GM18868 (cell line): ENCODE measurements at regions not wholly inside any gene's neighbourhood (a gene's known extent, or its start where the extent isn't known, plus 50 kb on each side); places are given as distances from the start of the nearest gene placed in this dataset.
"Not testable (repeated sequence)": the region's sequence is repeated elsewhere in the genome, so short reads cannot be mapped to it uniquely, and the experiment has no call there.

Experiments used
- ATAC-seq: cut with Tn5 transposase; IDR thresholded peaks from one replicate; pipeline ENCODE4 v1.9.1; 2021; ENCODE audit warnings: mild to moderate bottlenecking, moderate library complexity; ENCODE audit not compliant: unreplicated experiment

DNA sequence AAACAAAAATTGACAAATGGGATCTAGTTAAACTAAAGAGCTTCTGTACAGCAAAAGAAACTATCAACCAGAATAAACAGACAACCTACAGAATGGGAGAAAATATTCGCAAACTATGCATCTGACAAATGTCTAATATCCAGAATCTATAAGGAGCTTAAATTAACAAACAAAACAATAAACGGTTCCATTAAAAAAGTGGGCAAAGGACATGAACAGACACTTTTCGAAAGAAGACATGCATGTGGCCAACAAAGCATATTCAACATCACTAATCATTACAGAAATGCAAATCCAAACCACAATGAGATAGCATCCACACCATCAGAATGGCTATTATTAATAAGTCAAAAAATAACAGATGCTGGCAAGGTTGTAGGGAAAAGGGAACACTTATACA, 50.5 kb upstream of the MED13L start:
- not testable (repeated sequence) for ATAC-seq

DNA sequence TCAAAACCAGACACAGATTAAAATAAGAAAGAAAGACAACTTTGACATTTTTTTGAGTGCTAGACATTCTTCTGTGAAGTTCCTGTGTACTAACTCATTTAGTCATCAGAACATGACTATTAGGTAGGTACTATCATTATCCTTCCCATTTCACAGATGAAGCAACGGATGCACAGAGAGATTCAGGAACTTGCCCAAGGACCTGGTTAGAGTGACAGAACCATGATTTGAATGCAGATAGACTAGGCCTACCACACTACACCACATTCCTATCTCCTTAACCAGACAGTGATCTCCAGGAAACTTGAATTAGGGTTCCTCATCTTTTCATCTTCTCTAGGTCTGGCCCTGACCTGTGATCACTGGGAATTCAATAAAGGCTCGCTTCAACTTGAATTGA, 54.4 kb upstream of the MED13L start:
- no peak for ATAC-seq

DNA sequence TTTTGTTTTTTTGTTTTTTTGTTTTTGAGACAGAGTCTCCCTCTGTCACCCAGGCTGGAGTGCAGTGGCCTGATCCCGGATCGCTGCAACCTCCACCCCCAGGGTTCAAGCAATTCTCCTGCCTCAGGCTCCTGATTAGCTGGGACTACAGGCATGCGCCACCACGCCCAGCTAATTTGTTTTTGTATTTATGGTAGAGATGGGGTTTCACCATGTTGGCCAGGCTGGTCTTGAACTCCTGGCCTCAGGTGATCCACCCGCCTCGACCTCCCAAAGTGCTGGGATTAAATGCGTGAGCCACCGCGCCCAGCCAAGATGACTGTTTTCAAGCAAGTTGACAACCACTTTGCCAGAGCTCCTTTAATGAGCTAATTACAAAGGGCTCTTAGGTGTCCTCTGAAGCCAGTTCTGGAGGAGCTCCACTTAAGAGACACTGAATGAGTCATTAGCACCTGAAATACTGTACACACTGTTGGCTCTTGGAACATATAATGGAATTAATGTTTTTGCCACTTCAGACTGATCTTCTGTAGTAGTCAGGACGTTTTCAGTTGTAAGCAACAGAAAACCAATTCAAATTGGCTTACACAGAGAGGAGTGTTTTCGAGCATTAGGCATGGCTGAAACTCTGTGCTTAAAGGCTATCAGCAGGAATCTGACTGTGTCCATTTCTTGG, 55.4 kb upstream of the MED13L start:
- no peak for ATAC-seq

DNA sequence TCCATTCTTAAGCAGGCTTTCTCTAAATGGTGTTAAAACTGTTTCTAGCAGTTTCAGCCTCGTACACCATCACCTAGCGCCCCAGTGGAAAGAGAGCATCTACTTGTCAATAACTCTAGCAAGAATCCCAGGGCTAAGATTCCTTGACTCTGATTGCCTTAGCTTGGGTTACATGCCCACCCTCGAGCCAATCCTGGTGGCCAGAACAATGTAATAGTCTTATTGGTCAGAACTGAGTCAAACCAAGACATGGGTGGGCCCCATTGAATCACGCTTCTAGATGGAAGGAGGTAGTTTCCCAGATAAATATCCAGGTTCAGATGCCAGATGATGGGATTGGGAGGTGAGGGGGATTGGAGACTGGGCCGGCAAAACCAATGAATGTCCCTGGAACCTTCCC, 55.9 kb upstream of the MED13L start:
- ATAC-seq, result no peak

DNA sequence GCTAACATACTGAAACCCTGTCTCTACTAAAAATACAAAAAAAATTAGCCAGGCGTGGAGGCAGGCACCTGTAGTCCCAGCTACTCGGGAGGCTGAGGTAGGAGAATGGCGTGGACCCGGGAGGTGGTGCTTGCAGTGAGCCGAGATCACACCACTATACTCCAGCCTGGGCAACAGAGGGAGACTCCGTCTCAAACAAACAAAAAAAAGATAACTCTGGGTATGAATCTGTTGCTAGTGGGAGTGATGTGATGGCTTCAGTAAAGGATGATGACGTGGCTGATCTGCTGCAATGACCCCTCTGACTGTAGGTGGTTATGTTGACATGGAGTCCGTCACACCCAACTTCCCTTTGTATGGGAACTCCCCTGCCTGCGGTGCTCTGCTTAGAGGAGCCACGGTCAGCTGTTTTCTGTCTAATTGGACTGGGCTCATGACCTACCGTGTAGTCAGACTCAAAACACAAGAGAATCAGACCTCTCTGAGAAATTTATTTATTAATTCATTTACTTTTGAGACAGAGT, 59.1 kb upstream of the MED13L start:
- peak; percentile 88 for ATAC-seq

DNA sequence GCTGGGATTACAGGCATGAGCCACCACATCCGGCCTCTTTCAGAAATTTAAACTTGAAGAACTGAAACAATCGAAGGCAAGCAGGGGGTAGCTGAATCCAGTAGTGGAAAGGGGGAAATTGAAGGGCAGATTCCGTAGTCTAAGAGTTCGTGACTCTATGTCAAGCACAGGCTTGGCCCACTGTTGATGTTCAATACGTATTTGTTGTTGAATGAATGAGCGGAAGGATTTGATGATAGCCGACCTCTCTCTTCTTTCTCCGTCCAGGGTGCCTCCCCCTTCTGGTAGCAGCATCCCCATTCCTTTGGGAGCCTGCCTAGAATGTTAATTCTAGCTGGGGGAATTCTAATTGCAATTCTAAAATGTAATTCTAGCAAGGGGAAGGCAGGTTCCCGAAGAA, 59.8 kb upstream of the MED13L start:
- no peak for ATAC-seq

DNA sequence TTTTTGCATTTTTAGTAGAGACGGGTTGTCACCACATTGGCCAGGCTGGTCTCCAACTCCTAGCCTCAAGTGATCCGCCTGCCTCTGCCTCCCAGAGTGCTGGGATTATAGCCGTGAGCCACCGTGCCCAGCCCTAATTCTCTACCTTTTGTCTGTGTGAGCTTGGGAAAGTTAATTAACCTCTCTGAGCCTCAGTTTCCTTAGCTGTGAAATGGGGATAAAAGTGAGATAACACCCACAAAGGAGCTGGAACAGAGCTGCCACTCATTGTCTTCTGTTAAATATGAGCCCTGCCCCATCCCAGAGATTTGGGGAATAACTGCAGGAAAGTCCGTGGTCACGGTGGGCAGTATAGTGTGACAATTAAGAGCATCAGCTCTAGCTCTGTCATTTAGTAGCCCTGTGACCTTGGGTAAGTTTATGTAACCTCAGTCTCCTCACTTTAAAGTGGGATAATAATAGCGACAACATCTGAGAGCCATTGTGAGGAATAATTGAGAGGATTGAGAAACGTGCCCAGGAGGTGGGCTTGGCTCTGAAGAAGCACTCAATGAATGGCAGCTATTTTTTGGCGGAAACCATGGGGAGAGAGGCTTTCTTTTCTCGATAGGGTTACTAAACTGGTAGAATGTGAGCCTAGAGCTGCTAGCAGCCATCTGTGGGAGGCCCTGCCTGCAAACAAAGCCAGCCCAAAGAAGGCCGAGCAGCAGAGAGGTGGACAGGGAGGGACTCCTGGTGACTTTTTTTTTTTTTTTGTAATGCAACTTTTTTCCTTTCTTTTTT, 60.8 kb upstream of the MED13L start:
- ATAC-seq, result no peak

DNA sequence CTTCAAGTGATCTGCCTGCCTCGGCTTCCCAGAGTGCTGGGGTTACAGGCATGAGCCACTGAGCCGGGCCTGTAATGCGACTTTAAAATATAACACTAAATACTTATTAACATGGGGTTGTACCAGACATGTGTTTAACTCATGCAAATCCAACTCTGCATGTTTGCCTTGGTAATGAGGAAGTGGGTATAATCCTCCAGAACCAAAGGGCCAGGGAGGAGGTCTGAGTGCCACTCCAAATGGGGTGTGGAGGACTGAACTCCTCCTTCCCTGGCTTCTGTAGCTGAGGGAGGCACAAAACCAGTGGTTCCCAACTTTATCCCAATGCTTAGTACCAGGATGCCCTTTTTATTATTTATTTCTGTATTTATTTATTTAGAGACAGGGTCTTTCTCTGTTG, 61.6 kb upstream of the MED13L start:
- ATAC-seq, result no peak

DNA sequence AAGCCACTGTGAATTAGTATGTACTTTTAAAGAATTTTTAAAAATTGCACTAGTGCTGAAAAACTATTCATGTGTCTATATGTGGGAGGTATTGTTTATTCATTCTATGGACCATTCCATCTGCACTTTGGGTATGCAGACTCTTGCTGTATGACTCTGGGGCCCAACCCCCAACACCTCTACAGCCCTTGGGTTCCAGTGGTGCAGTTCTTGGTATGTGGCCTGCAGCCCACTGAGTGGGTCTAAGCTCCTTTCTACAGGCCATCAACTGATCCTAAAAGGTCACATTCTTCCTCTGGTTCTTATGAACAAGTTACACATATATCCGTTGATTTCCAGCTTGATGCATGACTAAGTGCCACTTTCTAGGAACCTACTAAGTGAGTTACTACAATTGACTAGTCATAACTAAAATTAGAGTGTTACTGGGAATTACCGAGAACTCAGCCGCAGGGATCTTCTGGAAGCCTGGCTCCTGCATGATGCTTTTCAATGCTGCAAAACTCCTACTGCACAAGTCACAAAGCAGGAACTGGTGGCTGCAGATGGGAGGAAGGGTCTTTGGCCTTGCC, 62.4 kb upstream of the MED13L start:
- ATAC-seq, result no peak

DNA sequence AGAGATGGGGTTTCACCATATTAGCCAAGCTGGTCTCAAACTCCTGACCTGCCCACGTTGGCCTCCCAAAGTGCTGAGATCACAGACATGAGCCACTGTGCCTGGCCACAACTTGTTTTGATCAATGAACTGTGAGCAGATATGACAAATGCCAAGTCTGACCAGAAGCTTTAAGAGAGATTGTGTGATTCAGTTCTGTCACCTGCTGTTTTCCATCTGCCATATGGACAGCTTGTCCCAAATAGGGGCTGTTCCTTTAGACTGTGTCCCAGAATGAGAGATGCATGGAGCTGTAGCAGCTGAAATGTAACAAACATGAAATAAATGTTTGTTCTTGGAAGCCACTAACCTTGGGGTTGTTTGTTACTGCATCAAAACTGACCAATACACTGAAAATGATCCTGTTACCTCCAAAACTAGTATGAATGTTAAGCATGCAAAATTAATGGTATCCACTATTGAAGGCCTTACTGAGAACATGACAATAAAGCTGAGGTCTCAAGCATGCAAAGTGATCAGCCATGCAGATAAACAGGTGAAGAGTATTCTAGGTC, 65.9 kb upstream of the MED13L start:
- ATAC-seq, result no peak

DNA sequence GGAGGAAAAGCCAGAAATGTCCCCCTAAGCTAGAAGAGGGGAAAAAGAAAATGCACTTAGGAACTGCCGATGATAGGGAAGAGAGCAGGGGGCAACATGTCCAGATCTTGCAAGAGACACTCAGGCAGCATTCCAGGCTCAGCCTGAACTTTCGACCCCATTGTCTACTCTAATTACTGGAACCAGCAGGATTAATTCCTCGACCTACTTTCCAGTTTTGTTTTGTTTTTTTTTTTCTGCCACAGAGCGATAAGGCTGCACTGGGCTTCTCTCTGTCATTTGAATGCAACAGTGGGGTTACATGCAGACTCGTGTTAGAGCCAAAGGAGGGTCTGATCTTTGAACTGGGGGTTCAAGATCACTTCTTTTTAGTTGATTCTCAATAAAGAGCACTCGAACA, 68.7 kb upstream of the MED13L start:
- ATAC-seq, result no peak

DNA sequence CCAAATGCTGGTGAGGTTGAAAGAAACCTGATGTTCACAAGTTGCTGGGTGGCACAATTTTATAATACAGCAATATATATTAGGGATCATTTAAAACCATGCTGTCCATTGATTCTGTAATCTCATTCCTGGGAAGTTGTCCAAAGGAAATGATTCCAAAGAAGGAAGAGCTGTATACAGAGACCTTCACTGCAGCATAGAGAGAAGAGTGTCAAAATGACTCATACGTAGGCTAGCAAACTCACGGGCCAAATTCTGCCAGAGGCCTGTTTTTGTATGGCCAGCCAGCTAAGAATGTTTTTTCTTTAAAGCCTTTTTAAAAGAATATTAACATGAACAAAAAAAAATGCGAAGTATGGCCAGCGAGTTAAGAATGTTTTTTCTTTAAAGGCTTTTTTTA, 69.2 kb upstream of the MED13L start:
- ATAC-seq, result no peak

DNA sequence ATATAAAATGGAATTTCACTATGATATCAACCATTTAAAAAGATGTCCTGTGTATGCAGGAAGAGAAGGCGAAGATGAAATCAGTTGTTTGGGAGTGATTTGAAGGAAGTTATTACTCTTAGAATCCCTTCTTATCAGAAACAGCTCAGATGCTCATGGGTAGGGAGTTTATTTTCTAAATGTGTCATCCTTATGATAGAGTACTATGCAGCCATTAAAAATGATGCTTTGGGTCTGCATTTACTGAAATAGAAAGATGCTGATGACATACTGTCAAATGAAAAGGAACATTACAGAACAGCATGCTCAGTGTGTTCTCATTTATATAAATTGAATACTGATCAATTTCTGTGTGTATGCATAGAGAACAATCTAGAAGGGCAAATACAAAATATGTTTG, 69.8 kb upstream of the MED13L start:
- no peak for ATAC-seq

DNA sequence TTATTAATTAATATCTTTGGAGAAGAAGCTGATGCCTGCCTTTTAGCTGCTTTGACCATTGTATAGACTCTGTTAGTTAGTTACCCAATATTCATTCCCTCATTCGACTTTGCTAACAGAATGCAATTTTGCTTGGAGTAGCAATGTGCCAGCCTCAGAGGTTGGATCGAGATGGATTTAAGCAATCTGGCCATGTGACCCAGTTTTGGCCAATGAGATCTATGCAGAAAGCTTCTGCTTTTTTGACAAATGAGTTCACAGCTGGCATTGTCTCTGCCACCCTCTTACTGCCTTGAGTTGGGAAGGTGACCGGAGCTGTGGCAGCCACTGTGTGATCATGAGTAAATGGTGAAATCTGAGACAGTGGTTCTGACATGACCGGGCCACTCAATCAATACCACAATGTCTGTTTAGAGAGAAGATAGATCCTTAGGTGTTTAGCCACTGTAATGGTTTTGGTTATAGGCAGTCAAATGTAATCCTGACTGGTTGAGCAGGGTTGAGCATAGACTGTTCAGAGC, 74.9 kb upstream of the MED13L start:
- ATAC-seq, result no peak

DNA sequence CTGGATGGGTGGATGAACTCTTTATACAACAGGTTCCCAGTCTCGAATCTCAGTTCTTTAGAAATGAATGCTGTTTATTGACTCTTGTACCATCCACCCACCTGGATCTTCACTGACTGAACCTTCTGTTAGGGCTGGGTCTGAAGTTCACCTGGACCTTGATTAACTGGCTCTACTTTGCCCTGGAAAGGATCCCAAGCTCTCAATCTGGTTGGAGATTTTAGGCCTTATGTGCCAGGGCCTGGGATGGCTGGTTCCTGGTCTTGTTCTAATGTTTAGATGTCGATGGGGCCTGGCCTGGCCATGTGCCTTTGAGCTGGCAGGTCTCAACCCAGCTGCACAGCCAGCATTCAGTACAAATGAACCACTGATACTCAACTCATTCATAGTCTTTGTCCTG, 76.5 kb upstream of the MED13L start:
- ATAC-seq, result no peak

DNA sequence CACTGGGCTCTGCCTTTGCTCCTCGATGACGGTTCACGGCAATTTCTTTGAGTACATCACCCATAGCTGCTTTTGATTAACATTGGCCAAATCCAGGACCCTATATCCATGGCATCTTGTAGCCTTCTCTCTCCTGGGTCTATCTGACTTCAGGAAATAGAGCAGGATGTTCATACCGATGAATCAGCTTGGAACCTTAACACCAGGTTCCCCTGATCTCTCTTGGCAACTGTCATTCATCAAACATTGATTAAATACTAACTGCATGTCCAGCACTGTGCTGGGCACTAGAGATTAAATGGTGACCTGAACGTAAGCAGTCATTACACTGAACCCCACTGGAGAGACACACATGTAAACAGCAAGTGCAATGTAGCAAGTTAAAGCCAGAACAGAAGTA, 77.0 kb upstream of the MED13L start:
- ATAC-seq, result no peak

DNA sequence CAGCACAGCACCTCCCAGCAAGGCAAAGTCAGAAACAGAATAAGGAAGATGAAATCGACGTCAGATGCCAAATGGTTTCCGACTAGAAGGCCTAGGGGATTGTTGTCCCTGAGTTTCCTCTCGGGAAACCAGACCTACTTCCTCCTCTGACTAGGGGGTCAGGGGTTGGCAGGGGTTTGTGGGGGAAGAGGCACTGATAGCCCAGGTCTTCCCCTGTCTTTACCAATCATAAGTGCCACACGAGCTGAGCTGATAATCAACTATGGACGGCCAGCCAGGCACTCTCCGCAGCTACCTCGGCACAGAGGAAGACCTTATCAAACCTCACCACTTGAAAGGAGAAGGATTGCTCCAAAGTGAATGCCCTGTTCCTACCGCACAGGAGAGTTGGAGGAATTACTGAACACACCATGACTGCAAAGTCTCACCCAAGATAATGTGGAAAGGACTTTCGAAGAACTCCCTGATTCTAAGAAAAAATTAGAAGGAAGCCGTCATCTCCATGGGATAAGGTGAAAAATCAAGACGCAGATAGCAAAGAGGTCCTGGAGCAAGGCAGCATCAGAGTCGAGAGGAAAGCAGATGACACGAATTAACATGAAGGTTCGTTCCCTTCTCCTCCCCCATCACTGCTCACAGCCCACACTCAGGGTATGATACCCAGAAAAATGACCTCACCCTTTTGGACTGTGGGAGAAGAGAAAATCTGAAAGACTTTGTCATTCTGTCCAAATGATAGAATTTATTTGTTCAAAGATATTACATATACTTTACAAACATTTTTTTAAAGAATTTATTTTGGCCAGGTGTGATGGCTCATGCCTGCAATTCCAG, 77.7 kb upstream of the MED13L start:
- ATAC-seq, result no peak

DNA sequence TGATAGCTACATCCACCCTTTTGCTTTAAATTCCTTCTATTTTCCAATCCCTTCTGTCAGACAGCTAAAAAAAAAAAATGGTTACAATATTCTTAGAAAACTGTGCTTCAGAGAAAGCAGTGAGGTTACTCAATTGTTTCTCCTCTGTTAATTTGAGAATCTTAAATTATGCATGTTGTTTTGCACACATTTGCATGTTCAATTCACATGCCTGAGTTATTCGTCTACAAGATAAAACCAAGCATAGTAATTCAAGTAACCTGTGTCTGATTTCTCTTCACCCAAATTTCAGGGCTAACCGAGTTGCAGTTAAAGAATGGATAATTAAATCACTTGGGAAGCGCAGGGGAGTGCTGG, 81.0 kb upstream of the MED13L start:
- no peak for ATAC-seq

DNA sequence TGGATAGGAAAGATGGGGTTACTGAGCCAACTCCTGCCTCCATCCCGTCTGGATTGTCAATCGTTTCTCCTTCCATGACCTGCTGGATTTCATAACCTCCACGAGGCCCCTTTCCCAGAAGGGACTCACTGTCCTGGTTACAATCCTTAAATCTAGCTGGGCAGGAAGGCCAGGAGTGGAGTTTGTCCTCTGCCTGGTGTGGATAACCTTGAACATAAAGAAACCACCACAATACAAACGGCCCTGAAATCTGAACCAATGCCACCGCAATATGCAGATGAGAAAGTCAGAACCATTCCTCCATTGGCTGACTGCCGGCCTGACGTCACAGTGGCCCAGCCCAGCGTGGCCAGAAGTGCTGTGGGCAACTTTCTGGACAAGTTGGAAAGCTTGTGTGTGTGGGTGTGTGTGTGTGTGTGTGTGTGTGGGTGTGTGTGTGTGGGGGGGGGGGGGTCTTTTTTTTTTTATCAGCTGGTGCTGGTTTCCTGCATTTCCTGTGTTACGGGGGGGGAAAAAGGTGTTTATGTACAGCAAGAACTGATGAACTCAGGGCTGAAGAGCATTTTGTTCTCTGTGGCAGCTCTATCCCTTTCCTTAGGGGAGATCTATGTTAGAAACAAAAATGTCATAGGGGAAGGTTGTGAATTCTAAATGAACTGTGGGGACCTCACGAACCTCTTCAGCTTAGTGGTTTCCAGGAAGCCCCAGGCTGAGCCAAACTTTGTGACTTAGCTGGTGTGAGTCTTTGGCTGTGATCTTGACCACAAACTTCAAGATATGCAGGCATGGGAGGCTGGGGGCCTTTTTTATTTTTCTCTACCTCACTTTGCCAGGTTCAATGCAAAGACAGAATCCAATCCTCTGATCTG, 81.6 kb upstream of the MED13L start:
- ATAC-seq, result no peak
